Loucy (cell line): ENCODE measurements at regions not wholly inside any gene's neighbourhood (a gene's known extent, or its start where the extent isn't known, plus 50 kb on each side); places are given as distances from the start of the nearest gene placed in this dataset.

Experiments
- H2AFZ ChIP-seq: fragments of 200-600 bp; sonication (generic); 2 replicates; pipeline ENCODE4 v1.6.0; 2016; ENCODE audit warnings: antibody characterized with exemption, mild to moderate bottlenecking, low read length, moderate library complexity
- H3F3A ChIP-seq: fragments of 200-600 bp; 2 replicates; pipeline ENCODE4 v1.6.0; 2016; ENCODE audit warnings: antibody characterized with exemption, low read depth, mild to moderate bottlenecking
- H3K27me3 ChIP-seq: fragments of 200-600 bp; sonication (generic); 2 replicates; pipeline ENCODE4 v1.6.1; 2014; ENCODE audit warnings: low read length, mild to moderate bottlenecking; ENCODE audit not compliant: insufficient read depth, poor library complexity, severe bottlenecking
- H3K36me3 ChIP-seq: fragments of 200-600 bp; sonication (generic); 2 replicates; pipeline ENCODE4 v1.6.1; 2016; ENCODE audit warnings: low read length; ENCODE audit not compliant: insufficient read depth
- H3K4me1 ChIP-seq: fragments of 200-600 bp; sonication (generic); 2 replicates; pipeline ENCODE4 v1.5.1; 2014; ENCODE audit warnings: low read length, mild to moderate bottlenecking; ENCODE audit not compliant: insufficient read depth, poor library complexity, severe bottlenecking
- H3K4me2 ChIP-seq: fragments of 200-600 bp; sonication (generic); 2 replicates; pipeline ENCODE4 v1.6.0; 2014; ENCODE audit warnings: antibody characterized with exemption, low read length, low read depth, mild to moderate bottlenecking; ENCODE audit not compliant: poor library complexity, severe bottlenecking
- H3K4me3 ChIP-seq: fragments of 200-600 bp; sonication (generic); 2 replicates; pipeline ENCODE4 v1.5.1; 2014; ENCODE audit warnings: low read length, mild to moderate bottlenecking, mixed read lengths; ENCODE audit not compliant: poor library complexity, severe bottlenecking
- H3K79me2 ChIP-seq: fragments of 200-600 bp; sonication (generic); 2 replicates; pipeline ENCODE4 v1.6.1; 2014; ENCODE audit warnings: low read length; ENCODE audit not compliant: insufficient read depth
- H3K9ac ChIP-seq: fragments of 200-600 bp; sonication (generic); 2 replicates; pipeline ENCODE4 v1.6.0; 2014; ENCODE audit warnings: mild to moderate bottlenecking, low read depth, low read length, moderate library complexity; ENCODE audit not compliant: poor library complexity, severe bottlenecking
- H3K9me2 ChIP-seq: fragments of 200-600 bp; sonication (generic); replicated peaks from 2 replicates; pipeline ENCODE4 v1.6.1; 2016; ENCODE audit warnings: low read depth, low read length, mixed read lengths
- H3K9me3 ChIP-seq: fragments of 200-600 bp; sonication (generic); 2 replicates; pipeline ENCODE4 v1.6.1; 2014; ENCODE audit warnings: mild to moderate bottlenecking, antibody characterized with exemption, low read length, low read depth; ENCODE audit not compliant: insufficient read depth
- H4K20me1 ChIP-seq: fragments of 200-600 bp; sonication (generic); 2 replicates; pipeline ENCODE4 v1.6.0; 2014; ENCODE audit warnings: antibody characterized with exemption, low read length, mild to moderate bottlenecking; ENCODE audit not compliant: insufficient read depth, poor library complexity, severe bottlenecking
- EZH2phosphoT487 ChIP-seq: fragments of 200-600 bp; IDR thresholded peaks from 2 replicates; pipeline ENCODE4 v1.6.1; 2018; ENCODE audit warnings: antibody characterized with exemption, mild to moderate bottlenecking, moderate library complexity, borderline replicate concordance
- TF ChIP-seq, protein P1 (sequence below): fragments of 200-600 bp; sonication (generic); conservative IDR thresholded peaks from 2 replicates; pipeline ENCODE4 v1.5.1; 2014; ENCODE audit warnings: mild to moderate bottlenecking, antibody characterized with exemption, low read length

- no peak overlapping the region for H3K4me3 ChIP-seq
- no peaks in the 10 kb centered on the region for H3F3A ChIP-seq
- no peak overlapping the region for H3K9ac ChIP-seq
- no peak overlapping the region for H3K4me2 ChIP-seq
- no peaks in the 10 kb centered on the region for H3K27me3 ChIP-seq
- H3K9me3 ChIP-seq, result no peaks in the 10 kb centered on the region
- no peaks in the 10 kb centered on the region for H4K20me1 ChIP-seq
- no peaks in the 10 kb centered on the region for H3K9me2 ChIP-seq
- H3K4me1 ChIP-seq, result no peaks in the 10 kb centered on the region
- H3K79me2 ChIP-seq, result no peaks in the 10 kb centered on the region
- peaks cover 36% of the 10 kb centered on the region; the same call in 1 of the 2 replicates for H3K36me3 ChIP-seq
- no peak overlapping the region for H2AFZ ChIP-seq
- no peak for TF ChIP-seq EZH2phosphoT487
Observed at GRCh38 chr6:144778056-144778455, 492.9 kb downstream of the UTRN start.

- no peak overlapping the region for H3K9ac ChIP-seq
- no peaks in the 10 kb centered on the region for H3K4me1 ChIP-seq
- H3K4me2 ChIP-seq, result no peak overlapping the region
- no peaks in the 10 kb centered on the region for H3K27me3 ChIP-seq
- H3F3A ChIP-seq, result no peaks in the 10 kb centered on the region
- H3K36me3 ChIP-seq, result peaks cover 32% of the 10 kb centered on the region; the same call in 1 of the 2 replicates
- H3K9me2 ChIP-seq, result no peaks in the 10 kb centered on the region
- TF ChIP-seq, protein P1, sequence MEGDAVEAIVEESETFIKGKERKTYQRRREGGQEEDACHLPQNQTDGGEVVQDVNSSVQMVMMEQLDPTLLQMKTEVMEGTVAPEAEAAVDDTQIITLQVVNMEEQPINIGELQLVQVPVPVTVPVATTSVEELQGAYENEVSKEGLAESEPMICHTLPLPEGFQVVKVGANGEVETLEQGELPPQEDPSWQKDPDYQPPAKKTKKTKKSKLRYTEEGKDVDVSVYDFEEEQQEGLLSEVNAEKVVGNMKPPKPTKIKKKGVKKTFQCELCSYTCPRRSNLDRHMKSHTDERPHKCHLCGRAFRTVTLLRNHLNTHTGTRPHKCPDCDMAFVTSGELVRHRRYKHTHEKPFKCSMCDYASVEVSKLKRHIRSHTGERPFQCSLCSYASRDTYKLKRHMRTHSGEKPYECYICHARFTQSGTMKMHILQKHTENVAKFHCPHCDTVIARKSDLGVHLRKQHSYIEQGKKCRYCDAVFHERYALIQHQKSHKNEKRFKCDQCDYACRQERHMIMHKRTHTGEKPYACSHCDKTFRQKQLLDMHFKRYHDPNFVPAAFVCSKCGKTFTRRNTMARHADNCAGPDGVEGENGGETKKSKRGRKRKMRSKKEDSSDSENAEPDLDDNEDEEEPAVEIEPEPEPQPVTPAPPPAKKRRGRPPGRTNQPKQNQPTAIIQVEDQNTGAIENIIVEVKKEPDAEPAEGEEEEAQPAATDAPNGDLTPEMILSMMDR, result peak; percentile 62
- TF ChIP-seq EZH2phosphoT487, result no peak
- H3K9me3 ChIP-seq, result no peaks in the 10 kb centered on the region
- no peaks in the 10 kb centered on the region for H3K79me2 ChIP-seq
- no peak overlapping the region for H3K4me3 ChIP-seq
- H2AFZ ChIP-seq, result no peak overlapping the region
- H4K20me1 ChIP-seq, result no peaks in the 10 kb centered on the region
Observed at GRCh38 chr6:144778773-144779492, 493.8 kb downstream of the UTRN start.

GRCh38 chr6:144781836-144782235 lies 496.7 kb downstream of the UTRN start:
- Histone ChIP-seq H3K4me3 (no peak overlapping the region), H3K79me2 (no peaks in the 10 kb centered on the region), H4K20me1 (no peaks in the 10 kb centered on the region), H3K4me2 (no peak overlapping the region), H3K27me3 (no peaks in the 10 kb centered on the region), H3K9ac (no peak overlapping the region), H3K4me1 (no peaks in the 10 kb centered on the region), H3K9me3 (no peaks in the 10 kb centered on the region), H2AFZ (no peak overlapping the region), H3K36me3 (peaks cover 19% of the 10 kb centered on the region; the same call in 1 of the 2 replicates), H3F3A (no peaks in the 10 kb centered on the region), H3K9me2 (no peaks in the 10 kb centered on the region)
- TF ChIP-seq EZH2phosphoT487, result no peak
- TF ChIP-seq, protein P1, result no peak

DNA sequence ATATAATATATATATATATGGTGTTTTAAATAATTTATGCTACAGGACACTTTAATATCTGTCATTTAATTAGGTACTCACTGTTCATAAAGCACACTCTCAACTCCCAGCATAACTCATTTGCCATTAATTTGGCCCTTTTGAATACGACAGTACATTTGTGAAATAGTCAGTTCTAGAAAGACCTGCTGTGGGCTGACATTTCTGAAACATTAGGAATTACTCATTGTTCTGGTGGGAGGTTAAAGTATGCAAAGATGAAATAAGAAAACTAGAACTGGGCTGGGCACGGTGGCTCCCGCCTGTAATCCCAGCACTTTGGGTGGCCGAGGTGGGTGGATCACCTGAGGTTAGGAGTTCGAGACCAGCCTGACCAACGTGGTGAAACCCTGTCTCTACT lies 497.5 kb downstream of the UTRN start:
- H3K9me3 ChIP-seq, result no peaks in the 10 kb centered on the region
- TF ChIP-seq EZH2phosphoT487, result no peak
- H3K36me3 ChIP-seq, result peaks cover 21% of the 10 kb centered on the region; the same call in 1 of the 2 replicates
- no peak overlapping the region for H3K4me2 ChIP-seq
- no peaks in the 10 kb centered on the region for H3F3A ChIP-seq
- no peaks in the 10 kb centered on the region for H3K4me1 ChIP-seq
- H4K20me1 ChIP-seq, result no peaks in the 10 kb centered on the region
- H3K9me2 ChIP-seq, result no peaks in the 10 kb centered on the region
- no peaks in the 10 kb centered on the region for H3K27me3 ChIP-seq
- H3K9ac ChIP-seq, result no peak overlapping the region
- H2AFZ ChIP-seq, result no peak overlapping the region
- H3K4me3 ChIP-seq, result no peak overlapping the region
- H3K79me2 ChIP-seq, result no peaks in the 10 kb centered on the region
